ENCODE measurements at regions not wholly inside any gene's neighbourhood (a gene's known extent, or its start where the extent isn't known, plus 50 kb on each side); places are given as distances from the start of the nearest gene placed in this dataset.

- H3K9me3 Mint-ChIP-seq: no peaks in the 10 kb centered on the region
- H3K27me3 Mint-ChIP-seq: peaks cover 5% of the 10 kb centered on the region
- Histone ChIP-seq H3K4me1 (ENCODE audit: insufficient read depth, low read length) (no peaks in the 10 kb centered on the region), H3K9me3 (ENCODE audit: control insufficient read depth in 1 of 2, insufficient read depth in 1 of 2, low read length in 2 of 2) (peaks cover 0 to 4% of the 10 kb centered on the region in 2 experiments), H3K27me3 (ENCODE audit: control insufficient read depth in 1 of 2, insufficient read depth in 2 of 2, low read length in 2 of 2) (no peaks in the 10 kb centered on the region), H3K4me3 (ENCODE audit: low read length) (no peak overlapping the region), H3K27ac (ENCODE audit: low read depth in 1 of 2, low read length in 2 of 2) (no peak overlapping the region), H3K36me3 (ENCODE audit: insufficient read depth, low read length) (no peaks in the 10 kb centered on the region)
- no peak overlapping the region for H3K27ac Mint-ChIP-seq
- no peaks in the 10 kb centered on the region for H3K36me3 Mint-ChIP-seq (ENCODE audit: low read depth)
- POLR2A ChIA-PET: no interaction called here
- no peak for DNase-seq
- no peaks in the 10 kb centered on the region for H3K4me1 Mint-ChIP-seq (ENCODE audit: low read depth)
- no peak overlapping the region for H3K4me3 Mint-ChIP-seq
- no peak for ATAC-seq (ENCODE audit: poor library complexity)
- TF ChIP-seq, protein P1, sequence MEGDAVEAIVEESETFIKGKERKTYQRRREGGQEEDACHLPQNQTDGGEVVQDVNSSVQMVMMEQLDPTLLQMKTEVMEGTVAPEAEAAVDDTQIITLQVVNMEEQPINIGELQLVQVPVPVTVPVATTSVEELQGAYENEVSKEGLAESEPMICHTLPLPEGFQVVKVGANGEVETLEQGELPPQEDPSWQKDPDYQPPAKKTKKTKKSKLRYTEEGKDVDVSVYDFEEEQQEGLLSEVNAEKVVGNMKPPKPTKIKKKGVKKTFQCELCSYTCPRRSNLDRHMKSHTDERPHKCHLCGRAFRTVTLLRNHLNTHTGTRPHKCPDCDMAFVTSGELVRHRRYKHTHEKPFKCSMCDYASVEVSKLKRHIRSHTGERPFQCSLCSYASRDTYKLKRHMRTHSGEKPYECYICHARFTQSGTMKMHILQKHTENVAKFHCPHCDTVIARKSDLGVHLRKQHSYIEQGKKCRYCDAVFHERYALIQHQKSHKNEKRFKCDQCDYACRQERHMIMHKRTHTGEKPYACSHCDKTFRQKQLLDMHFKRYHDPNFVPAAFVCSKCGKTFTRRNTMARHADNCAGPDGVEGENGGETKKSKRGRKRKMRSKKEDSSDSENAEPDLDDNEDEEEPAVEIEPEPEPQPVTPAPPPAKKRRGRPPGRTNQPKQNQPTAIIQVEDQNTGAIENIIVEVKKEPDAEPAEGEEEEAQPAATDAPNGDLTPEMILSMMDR (IDR thresholded peaks at IDR 0.05): no peak
- CTCF ChIA-PET: no interaction called here
- intact Hi-C loops (cut with DNase I, micrococcal nuclease): no loop called here
Measured at GRCh38 chr10:2128991-2129390, 391.7 kb upstream of the ADARB2 start.

GRCh38 chr10:2124135-2124534, 386.8 kb upstream of the ADARB2 start:
- peaks cover 0 to 4% of the 10 kb centered on the region in 2 experiments for H3K9me3 ChIP-seq (ENCODE audit: control insufficient read depth in 1 of 2, insufficient read depth in 1 of 2, low read length in 2 of 2)
- no peak overlapping the region for H3K4me3 ChIP-seq (ENCODE audit: low read length)
- Mint-ChIP-seq H3K4me1 (ENCODE audit: low read depth) (no peaks in the 10 kb centered on the region), H3K27me3 (peaks cover 5% of the 10 kb centered on the region), H3K36me3 (ENCODE audit: low read depth) (no peaks in the 10 kb centered on the region), H3K9me3 (no peaks in the 10 kb centered on the region), H3K4me3 (no peak overlapping the region), H3K27ac (no peak overlapping the region)
- TF ChIP-seq, protein P1 (IDR thresholded peaks at IDR 0.05): no peak
- no peaks in the 10 kb centered on the region for H3K27me3 ChIP-seq (ENCODE audit: control insufficient read depth in 1 of 2, insufficient read depth in 2 of 2, low read length in 2 of 2)
- no peaks in the 10 kb centered on the region for H3K36me3 ChIP-seq (ENCODE audit: insufficient read depth, low read length)
- ChIA-PET CTCF (no interaction called here), POLR2A (no interaction called here)
- H3K27ac ChIP-seq (ENCODE audit: low read depth in 1 of 2, low read length in 2 of 2): no peak overlapping the region
- DNase-seq (no peak), ATAC-seq (ENCODE audit: poor library complexity) (no peak)
- H3K4me1 ChIP-seq (ENCODE audit: insufficient read depth, low read length): no peaks in the 10 kb centered on the region
- intact Hi-C loops (cut with DNase I, micrococcal nuclease): no loop called here

- ChIA-PET POLR2A (no interaction called here), CTCF (no interaction called here)
- Mint-ChIP-seq H3K27me3 (peaks cover under 1% of the 10 kb centered on the region), H3K27ac (no peak overlapping the region), H3K36me3 (ENCODE audit: low read depth) (no peaks in the 10 kb centered on the region), H3K9me3 (no peaks in the 10 kb centered on the region), H3K4me3 (no peak overlapping the region), H3K4me1 (ENCODE audit: low read depth) (no peaks in the 10 kb centered on the region)
- Histone ChIP-seq H3K9me3 (ENCODE audit: control insufficient read depth in 1 of 2, insufficient read depth in 1 of 2, low read length in 2 of 2) (peaks cover 0 to under 1% of the 10 kb centered on the region in 2 experiments), H3K27ac (ENCODE audit: low read depth in 1 of 2, low read length in 2 of 2) (no peak overlapping the region), H3K4me1 (ENCODE audit: insufficient read depth, low read length) (no peaks in the 10 kb centered on the region), H3K4me3 (ENCODE audit: low read length) (no peak overlapping the region), H3K36me3 (ENCODE audit: insufficient read depth, low read length) (no peaks in the 10 kb centered on the region), H3K27me3 (ENCODE audit: control insufficient read depth in 1 of 2, insufficient read depth in 2 of 2, low read length in 2 of 2) (no peaks in the 10 kb centered on the region)
- DNase-seq: no peak
- TF ChIP-seq, protein P1 (IDR thresholded peaks at IDR 0.05): no peak
- no peak for ATAC-seq (ENCODE audit: poor library complexity)
- intact Hi-C loops (cut with DNase I, micrococcal nuclease): no loop called here
Measured at GRCh38 chr10:2122431-2123124, 385.3 kb upstream of the ADARB2 start.
